GM12878 (cell line): ENCODE measurements at regions not wholly inside any gene's neighbourhood (a gene's known extent, or its start where the extent isn't known, plus 50 kb on each side); places are given as distances from the start of the nearest gene placed in this dataset.

ENCODE experiments used
- ATAC-seq: fragments of 200-7000 bp; cut with Tn5 transposase; 3 replicates; pipeline ENCODE4 v1.9.1; 2020; ENCODE audit warnings: mild to moderate bottlenecking, moderate library complexity
- BruUV-seq: library from RNA; stranded (reverse); fragments of 400-500 nt; replicated peaks from 2 replicates; lab custom pipeline; 2021; lab: Mats Ljungman, UMichigan
- CTCF ChIA-PET: fragments of 300-600 bp; sonication (Branson Sonifier 250); formaldehyde crosslinking; extraction: SDS; loops from one replicate; lab custom pipeline; 2021; ENCODE audit warnings: inconsistent platforms; lab: Yijun Ruan, JAX
- POLR2A ChIA-PET: fragments of 350-600 bp; formaldehyde crosslinking; extraction: SDS; loops from one replicate; lab custom pipeline; 2021; ENCODE audit warnings: inconsistent platforms; lab: Charles Lee
- RAD21 ChIA-PET: fragments of 300-600 bp; sonication (Branson Sonifier 250); formaldehyde crosslinking; loops from one replicate; lab custom pipeline; 2023; ENCODE audit warnings: antibody characterized with exemption; ENCODE audit not compliant: unreplicated experiment; lab: Charles Lee
- SMC1A ChIA-PET: fragments of 300-600 bp; sonication (Branson Sonifier 250); formaldehyde crosslinking; loops from one replicate; lab custom pipeline; 2023; ENCODE audit not compliant: unreplicated experiment, uncharacterized antibody; lab: Charles Lee
- DNase-seq: peaks from one replicate; pipeline ENCODE4 v3.0.0-alpha.2; 2011; ENCODE audit warnings: low read depth, low spot score
- FAIRE-seq: peaks from 3 replicates; lab custom pipeline; 2011; peaks lifted over from hg19 to GRCh38; lab: Jason Lieb, UNC
- H2AFZ ChIP-seq: 2 replicates; pipeline ENCODE4 v1.6.0; 2011; ENCODE audit warnings: low read depth, low read length, control low read depth; ENCODE audit not compliant: control insufficient read depth
- H3K27ac ChIP-seq: 2 replicates; pipeline ENCODE4 v1.5.1; 2011; ENCODE audit warnings: control low read depth; ENCODE audit not compliant: control insufficient read depth, insufficient read depth
- H3K27me3 ChIP-seq, 2 experiments: replicated peaks in 1 of 2; 2 replicates each; pipeline versions ENCODE4 v1.6.0 to v1.6.1; 2011; ENCODE audit warnings: low read length in 1 of 2; ENCODE audit not compliant: control insufficient read depth in 2 of 2, insufficient read depth in 2 of 2
- H3K36me3 ChIP-seq, 2 experiments: 2 replicates each; pipeline ENCODE4 v1.5.1; 2011; ENCODE audit warnings: low read length in 1 of 2; ENCODE audit not compliant: control insufficient read depth in 2 of 2, insufficient read depth in 2 of 2
- H3K4me1 ChIP-seq: 2 replicates; pipeline ENCODE4 v1.6.1; 2011; ENCODE audit warnings: mild to moderate bottlenecking, low read length, moderate library complexity, mixed read lengths; ENCODE audit not compliant: control insufficient read depth, insufficient read depth
- H3K4me2 ChIP-seq: 2 replicates; pipeline ENCODE4 v1.6.0; 2011; ENCODE audit warnings: control low read depth; ENCODE audit not compliant: control insufficient read depth, insufficient read depth
- H3K4me3 ChIP-seq: fragments of 200-600 bp; sonication (generic); 2 replicates; pipeline ENCODE4 v1.5.1; 2016
- H3K79me2 ChIP-seq: 2 replicates; pipeline ENCODE4 v1.6.0; 2011; ENCODE audit warnings: low read length; ENCODE audit not compliant: control insufficient read depth, insufficient read depth
- H3K9ac ChIP-seq: 2 replicates; pipeline ENCODE4 v1.8.0; 2011; ENCODE audit warnings: low read length, control low read depth, mixed read lengths; ENCODE audit not compliant: control insufficient read depth, insufficient read depth
- H3K9me3 ChIP-seq: replicated peaks from 3 replicates; pipeline ENCODE4 v1.5.1; 2011; ENCODE audit warnings: mild to moderate bottlenecking, low read length; ENCODE audit not compliant: control insufficient read depth, insufficient read depth
- H4K20me1 ChIP-seq: 2 replicates; pipeline ENCODE4 v1.6.0; 2011; ENCODE audit not compliant: control insufficient read depth, insufficient read depth
- RAD51 ChIP-seq: fragments of 450-650 bp; IDR thresholded peaks from 2 replicates; pipeline ENCODE4 v1.6.1; 2016; ENCODE audit warnings: moderate library complexity, mild to moderate bottlenecking, inconsistent platforms
- TCF3 ChIP-seq: IDR thresholded peaks from 2 replicates; pipeline ENCODE4 v1.6.1; 2012; ENCODE audit warnings: low read depth, mild to moderate bottlenecking, low read length, borderline replicate concordance; ENCODE audit not compliant: insufficient read depth
- ZBTB33 ChIP-seq: fragments of 450-650 bp; IDR thresholded peaks from 2 replicates; pipeline ENCODE4 v1.6.1; 2017; ENCODE audit warnings: mild to moderate bottlenecking
- ZNF592 ChIP-seq: fragments of 450-650 bp; IDR thresholded peaks from 2 replicates; pipeline ENCODE4 v1.6.1; 2017; ENCODE audit warnings: mild to moderate bottlenecking, moderate library complexity
- WGBS: methylation state at CpG from one replicate; pipeline ENCODE4 v1.1.6; 2016; ENCODE audit warnings: low lambda C conversion rate; ENCODE audit not compliant: insufficient replicate concordance, insufficient coverage; ENCODE audit errors: missing lambda C conversion rate; 5-methylcytosine and 5-hydroxymethylcytosine counted together
- in situ Hi-C: fragments of 300-500 bp; cut with MboI; formaldehyde crosslinking; loops from 9 replicates; pipeline ENCODE4 v1.14.3; 2018; ENCODE audit warnings: mixed read lengths
- intact Hi-C: fragments of 100-400 bp; cut with micrococcal nuclease; formaldehyde crosslinking; loops from one replicate; pipeline ENCODE4 v1.14.2; 2022; ENCODE audit not compliant: unreplicated experiment

- no peaks in the 10 kb centered on the region for H3K36me3 ChIP-seq
- no peak overlapping the region for H3K27ac ChIP-seq
- TF ChIP-seq TCF3: no peak
- no peak for TF ChIP-seq RAD51
- DNase-seq (no peak), ATAC-seq (no peak), FAIRE-seq (no peak)
- ChIA-PET CTCF (interaction anchor here (0.6 to 1.3 kb wide), 3 partner anchors 11 to 427 kb away, joined by 3 to 4 read pairs (median 3); no protein-coding TSS in a partner anchor), POLR2A (no interaction called here), SMC1A (interaction anchor here (1.2 kb wide), 1 partner anchor 16 kb away, joined by 3 read pairs; no protein-coding TSS in a partner anchor), RAD21 (no interaction called here)
- no peak overlapping the region for H3K4me2 ChIP-seq
- BruUV-seq: no TSS peak
- H4K20me1 ChIP-seq: no peaks in the 10 kb centered on the region
- intact Hi-C loops (no loop called here), in situ Hi-C loops (no loop called here)
- 38% methylated on average over 19 of the region's 19 CpGs for WGBS
- no peaks in the 10 kb centered on the region for H3K79me2 ChIP-seq
- H3K9me3 ChIP-seq: no peaks in the 10 kb centered on the region; the same call in 2 of the 3 replicates
- no peaks in the 10 kb centered on the region for H3K27me3 ChIP-seq
- H2AFZ ChIP-seq: no peak overlapping the region
- no peak overlapping the region for H3K4me3 ChIP-seq
- no peak overlapping the region for H3K9ac ChIP-seq
- H3K4me1 ChIP-seq: no peaks in the 10 kb centered on the region
Observed at GRCh38 chr6:5937936-5938706, 68.6 kb downstream of the NRN1 start.

GRCh38 chr6:5937169-5937909 lies 69.4 kb downstream of the NRN1 start:
- H3K36me3 ChIP-seq: no peaks in the 10 kb centered on the region
- POLR2A ChIA-PET: no interaction called here
- ATAC-seq (no peak), FAIRE-seq (no peak), DNase-seq (no peak)
- H3K9me3 ChIP-seq: no peaks in the 10 kb centered on the region; the same call in 2 of the 3 replicates
- no peak overlapping the region for H3K9ac ChIP-seq
- H3K4me2 ChIP-seq: no peak overlapping the region
- CTCF ChIA-PET: interaction anchor here (0.6 to 1.3 kb wide), 4 partner anchors 12 to 611 kb away, joined by 3 to 4 read pairs (median 3); no protein-coding TSS in a partner anchor
- in situ Hi-C loops: no loop called here
- intact Hi-C loops: no loop called here
- SMC1A ChIA-PET: interaction anchor here (1.2 to 1.3 kb wide), 2 partner anchors 8 to 15 kb away, joined by 3 read pairs; no protein-coding TSS in a partner anchor
- RAD21 ChIA-PET: no interaction called here
- no peak overlapping the region for H3K4me3 ChIP-seq
- no peaks in the 10 kb centered on the region for H4K20me1 ChIP-seq
- H2AFZ ChIP-seq: no peak overlapping the region
- H3K27me3 ChIP-seq: no peaks in the 10 kb centered on the region
- BruUV-seq: no TSS peak
- no peaks in the 10 kb centered on the region for H3K4me1 ChIP-seq
- H3K27ac ChIP-seq: no peak overlapping the region
- 36% methylated on average over 14 of the region's 14 CpGs for whole genome bisulfite sequencing
- H3K79me2 ChIP-seq: no peaks in the 10 kb centered on the region
- no peak for TF ChIP-seq ZBTB33
- no peak for TF ChIP-seq ZNF592
